Transverse colon (tissue), 4 donors: ENCODE measurements at regions not wholly inside any gene's neighbourhood (a gene's known extent, or its start where the extent isn't known, plus 50 kb on each side); places are given as distances from the start of the nearest gene placed in this dataset.
"Not testable (repeated sequence)": the region's sequence is repeated elsewhere in the genome, so short reads cannot be mapped to it uniquely, and the experiment has no call there.

Source experiments
- EP300 ChIP-seq: sonication (generic); formaldehyde crosslinking; IDR thresholded peaks from one replicate; pipeline ENCODE4 v1.6.1; 2017; ENCODE audit warnings: antibody characterized with exemption, low read depth
- POLR2A ChIP-seq: fragments of 450-650 bp; IDR thresholded peaks from one replicate; pipeline ENCODE4 v1.6.1; 2016; ENCODE audit warnings: antibody characterized with exemption, mild to moderate bottlenecking, moderate library complexity
- POLR2AphosphoS5 ChIP-seq, 3 donors: sonication (generic); formaldehyde crosslinking; IDR thresholded peaks; one replicate each; pipeline ENCODE4 v1.6.1; 2016; ENCODE audit warnings: antibody characterized with exemption in 3 of 3
- TF ChIP-seq, protein P1 (sequence below), 5 experiments: fragments of 200-600 bp in 3 of 5; fragments of 450-650 bp in 2 of 5; sonication (generic) in 3 of 5; IDR thresholded peaks; 1 replicate in 2 of 5; 2 replicates in 3 of 5; pipeline ENCODE4 v1.5.1; 2016 to 2017; ENCODE audit warnings: antibody characterized with exemption in 5 of 5, inconsistent platforms in 3 of 5, mild to moderate bottlenecking in 2 of 5, moderate library complexity in 1 of 5

DNA sequence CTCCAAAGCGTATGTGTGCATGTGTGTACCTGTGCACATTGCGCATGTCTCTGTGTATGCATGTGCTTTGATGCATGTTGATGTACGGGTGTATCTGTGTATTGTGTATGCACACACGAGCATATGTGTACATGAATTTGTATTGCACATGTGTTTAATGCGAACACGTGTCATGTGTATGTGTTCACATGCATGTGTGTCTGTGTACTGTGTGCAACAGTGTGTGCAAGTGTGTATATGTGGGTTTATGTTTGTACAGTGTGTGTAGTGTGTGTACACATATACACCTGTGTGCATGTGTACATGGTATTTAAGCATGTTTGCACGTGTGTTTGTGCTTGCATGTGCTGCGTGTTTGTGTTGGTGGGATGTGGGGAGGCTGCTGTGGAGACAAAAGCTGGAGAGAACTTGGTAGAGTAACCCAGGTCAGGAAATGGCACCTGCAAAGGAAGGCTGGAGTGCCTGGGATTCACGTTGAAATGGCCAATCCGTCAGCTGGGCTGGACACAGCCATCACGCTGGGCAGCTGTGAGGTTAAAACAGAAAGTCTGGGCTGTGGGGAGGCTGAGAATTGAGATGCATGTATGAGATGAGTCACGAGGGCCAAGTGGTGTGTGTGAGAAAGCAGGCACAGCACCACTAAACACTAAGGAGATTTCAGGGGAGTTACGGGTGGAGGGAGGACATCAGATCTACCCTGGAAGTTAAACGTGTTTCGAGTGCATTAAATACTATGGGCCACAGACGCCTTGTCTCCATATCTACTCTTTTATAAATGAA lies 68.3 kb upstream of the SAMD11 start:
- TF ChIP-seq, protein P1, sequence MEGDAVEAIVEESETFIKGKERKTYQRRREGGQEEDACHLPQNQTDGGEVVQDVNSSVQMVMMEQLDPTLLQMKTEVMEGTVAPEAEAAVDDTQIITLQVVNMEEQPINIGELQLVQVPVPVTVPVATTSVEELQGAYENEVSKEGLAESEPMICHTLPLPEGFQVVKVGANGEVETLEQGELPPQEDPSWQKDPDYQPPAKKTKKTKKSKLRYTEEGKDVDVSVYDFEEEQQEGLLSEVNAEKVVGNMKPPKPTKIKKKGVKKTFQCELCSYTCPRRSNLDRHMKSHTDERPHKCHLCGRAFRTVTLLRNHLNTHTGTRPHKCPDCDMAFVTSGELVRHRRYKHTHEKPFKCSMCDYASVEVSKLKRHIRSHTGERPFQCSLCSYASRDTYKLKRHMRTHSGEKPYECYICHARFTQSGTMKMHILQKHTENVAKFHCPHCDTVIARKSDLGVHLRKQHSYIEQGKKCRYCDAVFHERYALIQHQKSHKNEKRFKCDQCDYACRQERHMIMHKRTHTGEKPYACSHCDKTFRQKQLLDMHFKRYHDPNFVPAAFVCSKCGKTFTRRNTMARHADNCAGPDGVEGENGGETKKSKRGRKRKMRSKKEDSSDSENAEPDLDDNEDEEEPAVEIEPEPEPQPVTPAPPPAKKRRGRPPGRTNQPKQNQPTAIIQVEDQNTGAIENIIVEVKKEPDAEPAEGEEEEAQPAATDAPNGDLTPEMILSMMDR (IDR thresholded peaks at IDR 0.05) = not testable (repeated sequence)
- not testable (repeated sequence) for TF ChIP-seq POLR2A; POLR2AphosphoS5 (IDR thresholded peaks at IDR 0.05); EP300
